ENCODE measurements at regions not wholly inside any gene's neighbourhood (a gene's known extent, or its start where the extent isn't known, plus 50 kb on each side); places are given as distances from the start of the nearest gene placed in this dataset.

DNA sequence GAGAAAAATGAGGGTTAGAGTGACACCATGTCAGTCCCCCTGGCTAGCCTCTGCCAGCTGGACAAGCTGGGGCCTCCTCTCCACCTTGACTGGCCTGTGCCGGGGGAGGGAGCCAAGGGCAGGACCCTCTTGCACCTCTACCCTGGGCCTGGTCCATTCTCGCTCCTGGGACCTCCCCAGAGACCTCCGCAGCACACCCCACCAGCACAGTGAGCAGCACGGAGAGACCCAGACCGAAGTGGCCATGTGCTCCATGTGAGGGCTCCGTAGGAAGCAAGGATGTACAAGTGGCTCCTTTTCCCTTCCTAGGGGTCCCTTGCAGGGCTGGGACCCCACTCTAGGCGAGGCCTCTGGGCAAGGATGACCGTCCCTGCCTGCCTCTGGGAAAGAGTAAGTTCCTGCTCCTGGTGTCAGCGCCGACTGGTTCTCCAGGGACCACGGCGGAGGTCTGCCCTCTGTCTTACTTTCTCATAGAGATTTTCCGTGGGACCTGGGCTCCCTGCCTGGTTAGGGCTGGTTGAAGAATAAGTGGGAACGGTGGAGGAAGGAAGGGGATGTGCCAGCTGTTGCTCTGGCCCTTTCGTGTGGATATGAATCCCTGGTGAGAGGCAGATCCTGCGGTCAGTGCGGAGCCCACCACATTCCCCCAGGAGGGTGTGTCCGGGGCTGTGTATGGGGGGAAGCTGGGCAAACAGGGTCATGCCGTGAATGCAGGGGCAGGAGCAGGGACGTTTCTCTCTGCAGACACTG is 124.2 kb downstream of the METRNL start:
- H3K4me1 ChIP-seq (ENCODE audit: control insufficient read depth in 1 of 2, insufficient read depth in 2 of 2, low read length in 2 of 2) = no peaks in the 10 kb centered on the region
- POLR2A ChIA-PET = no interaction called here
- no peak overlapping the region for H3K4me2 ChIP-seq (ENCODE audit: low read length)
- H3K9me3 ChIP-seq (ENCODE audit: control insufficient read depth in 1 of 2, insufficient read depth in 1 of 2, low read depth in 1 of 2, low read length in 2 of 2) = peaks cover 15 to 18% of the 10 kb centered on the region in 2 experiments; a peak in 2 of 4 replicates
- intact Hi-C loops (cut with micrococcal nuclease) = no loop called here
- no peak overlapping the region for H2AFZ ChIP-seq (ENCODE audit: low read depth, low read length, poor library complexity, severe bottlenecking)
- H3K27me3 ChIP-seq (ENCODE audit: insufficient read depth, low read length) = no peaks in the 10 kb centered on the region
- H3K27ac ChIP-seq (ENCODE audit: low read depth, low read length) = no peak overlapping the region
- H3K36me3 ChIP-seq (ENCODE audit: control insufficient read depth in 1 of 2, insufficient read depth in 2 of 2, low read length in 2 of 2) = no peaks in the 10 kb centered on the region
- H3K9ac ChIP-seq (ENCODE audit: low read length) = no peak overlapping the region
- DNase-seq (ENCODE audit: low read depth, low spot score) = no peak
- no peak for ATAC-seq
- H4K20me1 ChIP-seq (ENCODE audit: insufficient read depth) = no peaks in the 10 kb centered on the region
- no TSS peak for BruUV-seq (replicated peaks)
- H3K4me3 ChIP-seq (replicated peaks in 1 of 2; ENCODE audit: low read depth in 1 of 2, low read length in 2 of 2) = no peak overlapping the region
- TF ChIP-seq, protein P1, sequence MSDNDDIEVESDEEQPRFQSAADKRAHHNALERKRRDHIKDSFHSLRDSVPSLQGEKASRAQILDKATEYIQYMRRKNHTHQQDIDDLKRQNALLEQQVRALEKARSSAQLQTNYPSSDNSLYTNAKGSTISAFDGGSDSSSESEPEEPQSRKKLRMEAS (IDR thresholded peaks at IDR 0.05) = no peak
- TF ChIP-seq, protein P2, sequence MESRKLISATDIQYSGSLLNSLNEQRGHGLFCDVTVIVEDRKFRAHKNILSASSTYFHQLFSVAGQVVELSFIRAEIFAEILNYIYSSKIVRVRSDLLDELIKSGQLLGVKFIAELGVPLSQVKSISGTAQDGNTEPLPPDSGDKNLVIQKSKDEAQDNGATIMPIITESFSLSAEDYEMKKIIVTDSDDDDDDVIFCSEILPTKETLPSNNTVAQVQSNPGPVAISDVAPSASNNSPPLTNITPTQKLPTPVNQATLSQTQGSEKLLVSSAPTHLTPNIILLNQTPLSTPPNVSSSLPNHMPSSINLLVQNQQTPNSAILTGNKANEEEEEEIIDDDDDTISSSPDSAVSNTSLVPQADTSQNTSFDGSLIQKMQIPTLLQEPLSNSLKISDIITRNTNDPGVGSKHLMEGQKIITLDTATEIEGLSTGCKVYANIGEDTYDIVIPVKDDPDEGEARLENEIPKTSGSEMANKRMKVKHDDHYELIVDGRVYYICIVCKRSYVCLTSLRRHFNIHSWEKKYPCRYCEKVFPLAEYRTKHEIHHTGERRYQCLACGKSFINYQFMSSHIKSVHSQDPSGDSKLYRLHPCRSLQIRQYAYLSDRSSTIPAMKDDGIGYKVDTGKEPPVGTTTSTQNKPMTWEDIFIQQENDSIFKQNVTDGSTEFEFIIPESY (IDR thresholded peaks at IDR 0.05; ENCODE audit: extremely low read depth, insufficient replicate concordance, low read length) = no peak
- RAD21 ChIA-PET (ENCODE audit: low non-redundant PET in 1 of 2, low total read pairs in 2 of 2, uncharacterized antibody in 2 of 2, unreplicated experiment in 2 of 2) = no interaction called here
- no peaks in the 10 kb centered on the region for H3K9me2 ChIP-seq (ENCODE audit: insufficient read depth)
- H3K79me2 ChIP-seq (ENCODE audit: insufficient read depth, low read length) = no peaks in the 10 kb centered on the region
- CTCF ChIA-PET = no interaction called here

GRCh38 chr17:83204230-83204725 is 124.9 kb downstream of the METRNL start:
- no peaks in the 10 kb centered on the region for H3K79me2 ChIP-seq (ENCODE audit: insufficient read depth, low read length)
- BruUV-seq (replicated peaks) = no TSS peak
- ChIA-PET POLR2A (no interaction called here), RAD21 (ENCODE audit: low non-redundant PET in 1 of 2, low total read pairs in 2 of 2, uncharacterized antibody in 2 of 2, unreplicated experiment in 2 of 2) (no interaction called here), CTCF (no interaction called here)
- no peaks in the 10 kb centered on the region for H3K36me3 ChIP-seq (ENCODE audit: control insufficient read depth in 1 of 2, insufficient read depth in 2 of 2, low read length in 2 of 2)
- H3K9me2 ChIP-seq (ENCODE audit: insufficient read depth) = no peaks in the 10 kb centered on the region
- no peaks in the 10 kb centered on the region for H3K4me1 ChIP-seq (ENCODE audit: control insufficient read depth in 1 of 2, insufficient read depth in 2 of 2, low read length in 2 of 2)
- H3K27ac ChIP-seq (ENCODE audit: low read depth, low read length) = no peak overlapping the region
- ATAC-seq (no peak), DNase-seq (ENCODE audit: low read depth, low spot score) (no peak)
- H3K9ac ChIP-seq (ENCODE audit: low read length) = no peak overlapping the region
- no peak overlapping the region for H3K4me3 ChIP-seq (replicated peaks in 1 of 2; ENCODE audit: low read depth in 1 of 2, low read length in 2 of 2)
- intact Hi-C loops (cut with micrococcal nuclease) = no loop called here
- H4K20me1 ChIP-seq (ENCODE audit: insufficient read depth) = no peaks in the 10 kb centered on the region
- H3K9me3 ChIP-seq (ENCODE audit: control insufficient read depth in 1 of 2, insufficient read depth in 1 of 2, low read depth in 1 of 2, low read length in 2 of 2) = peaks cover 15 to 18% of the 10 kb centered on the region in 2 experiments; a peak in 2 of 4 replicates
- H3K4me2 ChIP-seq (ENCODE audit: low read length) = no peak overlapping the region
- no peaks in the 10 kb centered on the region for H3K27me3 ChIP-seq (ENCODE audit: insufficient read depth, low read length)
- H2AFZ ChIP-seq (ENCODE audit: low read depth, low read length, poor library complexity, severe bottlenecking) = no peak overlapping the region
- TF ChIP-seq SRF (IDR thresholded peaks at IDR 0.05; ENCODE audit: low read depth) (no peak), ZNF274 (IDR thresholded peaks at IDR 0.05; ENCODE audit: low read depth, low read length) (no peak), EZH2phosphoT487 (IDR thresholded peaks at IDR 0.05; ENCODE audit: borderline replicate concordance) (no peak), ELF1 (IDR thresholded peaks at IDR 0.05; ENCODE audit: borderline replicate concordance, low read depth) (no peak), CBX3 (IDR thresholded peaks at IDR 0.05; ENCODE audit: low read depth) (no peak), ATF3 (IDR thresholded peaks at IDR 0.05) (no peak), EGR1 (IDR thresholded peaks at IDR 0.05; ENCODE audit: low read depth) (no peak), SP1 (IDR thresholded peaks at IDR 0.05; ENCODE audit: low read depth) (no peak)
- TF ChIP-seq, protein P2 (IDR thresholded peaks at IDR 0.05; ENCODE audit: extremely low read depth, insufficient replicate concordance, low read length) = no peak
